PC-3 (cell line): ENCODE measurements at regions not wholly inside any gene's neighbourhood (a gene's known extent, or its start where the extent isn't known, plus 50 kb on each side); places are given as distances from the start of the nearest gene placed in this dataset.

Experiments
- ATAC-seq: fragments of 200-7000 bp; cut with Tn5 transposase; 2 replicates; pipeline ENCODE4 v1.9.1; 2020; ENCODE audit warnings: mild to moderate bottlenecking, moderate library complexity
- BruUV-seq: library from RNA; stranded (reverse); fragments of 400-500 nt; replicated peaks from 2 replicates; lab custom pipeline; 2021; lab: Mats Ljungman, UMichigan
- CTCF ChIA-PET: fragments of 300-600 bp; sonication (Branson Sonifier 250); formaldehyde crosslinking; loops from one replicate; lab custom pipeline; 2022; ENCODE audit warnings: antibody characterized with exemption; lab: Charles Lee
- POLR2A ChIA-PET: fragments of 300-600 bp; sonication (Branson Sonifier 250); formaldehyde crosslinking; loops from one replicate; lab custom pipeline; 2022; ENCODE audit warnings: antibody characterized with exemption; ENCODE audit not compliant: unreplicated experiment; lab: Charles Lee
- DNase-seq: peaks from one replicate; pipeline ENCODE4 v3.0.0-alpha.2; 2015
- H2AFZ ChIP-seq: fragments of 300-600 bp; sonication (generic); 2 replicates; pipeline ENCODE4 v1.6.0; 2016; ENCODE audit warnings: antibody characterized with exemption, low read length
- H3F3A ChIP-seq: fragments of 300-600 bp; sonication (generic); one replicate; pipeline ENCODE4 v1.6.0; 2017; ENCODE audit warnings: antibody characterized with exemption, low read length, control low read depth, mild to moderate bottlenecking; ENCODE audit not compliant: unreplicated experiment
- H3K27ac ChIP-seq: fragments of 300-600 bp; sonication (generic); 2 replicates; pipeline ENCODE4 v1.5.1; 2016; ENCODE audit warnings: mild to moderate bottlenecking, low read length
- H3K27me3 ChIP-seq: fragments of 300-600 bp; sonication (generic); 2 replicates; pipeline ENCODE4 v1.6.1; 2016; ENCODE audit warnings: low read length, mixed read lengths
- H3K36me3 ChIP-seq: fragments of 300-600 bp; sonication (generic); 2 replicates; pipeline ENCODE4 v1.6.1; 2016; ENCODE audit warnings: low read depth, mixed run types, low read length, mixed read lengths
- H3K4me1 ChIP-seq: fragments of 300-600 bp; sonication (generic); 2 replicates; pipeline ENCODE4 v1.5.1; 2016; ENCODE audit warnings: low read length; ENCODE audit not compliant: insufficient read depth
- H3K4me2 ChIP-seq: fragments of 300-600 bp; sonication (generic); 2 replicates; pipeline ENCODE4 v1.6.0; 2016; ENCODE audit warnings: low read length
- H3K4me3 ChIP-seq: fragments of 300-600 bp; sonication (generic); 2 replicates; pipeline ENCODE4 v1.5.1; 2016; ENCODE audit warnings: mild to moderate bottlenecking, low read length, mixed read lengths
- H3K79me2 ChIP-seq: fragments of 300-600 bp; sonication (generic); 2 replicates; pipeline ENCODE4 v1.6.1; 2017; ENCODE audit warnings: low read length, mixed read lengths
- H3K9ac ChIP-seq: fragments of 300-600 bp; sonication (generic); 2 replicates; pipeline ENCODE4 v1.6.0; 2016; ENCODE audit warnings: mild to moderate bottlenecking, low read length
- H3K9me2 ChIP-seq: fragments of 300-600 bp; sonication (generic); replicated peaks from 2 replicates; pipeline ENCODE4 v1.6.1; 2016; ENCODE audit warnings: mixed run types, low read length, mixed read lengths
- H3K9me3 ChIP-seq: fragments of 300-600 bp; sonication (generic); 2 replicates; pipeline ENCODE4 v1.6.1; 2016; ENCODE audit warnings: low read length, mixed read lengths
- H4K20me1 ChIP-seq: fragments of 300-600 bp; sonication (generic); 2 replicates; pipeline ENCODE4 v1.6.1; 2016; ENCODE audit warnings: low read length, mixed read lengths
- CTCF ChIP-seq: fragments of 300-600 bp; sonication (generic); conservative IDR thresholded peaks from 2 replicates; pipeline ENCODE4 v1.5.1; 2017; ENCODE audit warnings: antibody characterized with exemption, low read depth, mild to moderate bottlenecking, low read length
- EZH2 ChIP-seq: fragments of 300-600 bp; sonication (generic); IDR thresholded peaks from one replicate; pipeline ENCODE4 v1.6.1; 2017; ENCODE audit warnings: antibody characterized with exemption, mild to moderate bottlenecking, low read length; ENCODE audit not compliant: unreplicated experiment
- EZH2phosphoT487 ChIP-seq: fragments of 300-600 bp; sonication (generic); IDR thresholded peaks from 2 replicates; pipeline ENCODE4 v1.6.1; 2018; ENCODE audit warnings: mild to moderate bottlenecking, antibody characterized with exemption, low read length, borderline replicate concordance
- intact Hi-C: fragments of 100-400 bp; cut with micrococcal nuclease; formaldehyde crosslinking; loops from 2 replicates; pipeline ENCODE4 v1.9.0; 2023

- Histone ChIP-seq H3K27me3 (no peaks in the 10 kb centered on the region), H3K79me2 (no peaks in the 10 kb centered on the region), H3K36me3 (no peaks in the 10 kb centered on the region), H3F3A (no peaks in the 10 kb centered on the region), H3K27ac (no peak overlapping the region), H3K9ac (no peak overlapping the region), H3K4me3 (no peak overlapping the region), H3K9me2 (no peaks in the 10 kb centered on the region), H3K4me1 (peaks cover 4% of the 10 kb centered on the region; the same call in 1 of the 2 replicates), H3K9me3 (no peaks in the 10 kb centered on the region), H2AFZ (no peak overlapping the region), H4K20me1 (no peaks in the 10 kb centered on the region), H3K4me2 (no peak overlapping the region)
- CTCF ChIA-PET, result interaction anchor here (0.7 to 4.6 kb wide), 6 partner anchors 16 to 382 kb away, joined by 3 to 67 read pairs (median 3); partner anchors contain the start of genes C9orf43, CDC26, POLE3 and PRPF4
- ATAC-seq (no peak), DNase-seq (no peak)
- intact Hi-C loops, result loop anchor here (10.0 kb wide), 2 partner anchors 352 to 732 kb away; partner anchors contain the start of gene RNF183
- POLR2A ChIA-PET, result no interaction called here
- TF ChIP-seq CTCF (no peak), EZH2phosphoT487 (no peak), EZH2 (no peak)
- BruUV-seq, result no TSS peak
Measured at GRCh38 chr9:113656771-113657670, 193.5 kb downstream of the RGS3 start.

DNA sequence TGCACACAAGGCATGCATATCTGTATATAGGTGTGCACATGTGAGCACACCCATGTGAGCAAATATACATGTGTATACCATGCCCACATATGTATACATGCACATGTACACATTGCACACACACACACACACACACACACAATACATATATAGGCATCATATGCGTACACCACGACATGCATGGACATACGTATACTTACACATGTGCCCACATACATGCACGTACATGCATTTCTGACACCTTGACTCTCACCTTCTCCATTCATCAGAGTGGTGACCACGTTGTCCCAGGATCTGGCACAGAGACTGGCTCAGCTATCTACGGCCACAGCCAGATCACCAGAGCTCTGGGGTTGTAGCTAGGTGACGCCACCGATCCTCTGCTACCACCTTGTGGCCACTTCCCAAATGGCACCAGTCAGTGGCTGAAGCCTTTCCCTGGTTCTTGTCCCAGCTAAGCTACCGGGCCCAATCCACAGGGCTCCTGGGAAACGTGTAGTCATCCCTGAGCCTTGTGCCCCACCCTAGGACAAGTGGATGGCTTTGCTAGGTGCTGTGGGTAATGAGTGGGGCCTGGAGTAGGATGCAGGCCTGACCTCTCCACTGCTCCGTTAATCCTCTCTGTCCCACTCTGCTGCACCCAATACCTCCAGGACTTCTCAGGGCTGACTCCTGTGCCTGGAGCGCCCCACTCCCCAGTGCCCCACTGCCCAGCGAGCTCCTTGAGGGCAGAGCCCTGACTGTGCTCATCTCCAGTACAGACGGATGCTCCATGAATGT, 194.4 kb downstream of the RGS3 start:
- intact Hi-C loops, result loop anchor here (2.0 to 10.0 kb wide), 3 partner anchors 211 to 733 kb away; partner anchors contain the start of gene RNF183
- Histone ChIP-seq H3K4me3 (no peak overlapping the region), H2AFZ (peak overlapping the region; percentile 59; the same call in 1 of the 2 replicates), H3F3A (no peaks in the 10 kb centered on the region), H3K9ac (no peak overlapping the region), H3K36me3 (no peaks in the 10 kb centered on the region), H3K79me2 (no peaks in the 10 kb centered on the region), H3K27ac (no peak overlapping the region), H4K20me1 (no peaks in the 10 kb centered on the region), H3K4me2 (no peak overlapping the region), H3K9me3 (no peaks in the 10 kb centered on the region), H3K9me2 (no peaks in the 10 kb centered on the region), H3K4me1 (peaks cover 4% of the 10 kb centered on the region; the same call in 1 of the 2 replicates), H3K27me3 (no peaks in the 10 kb centered on the region)
- ATAC-seq (peak; percentile 97), DNase-seq (peak; percentile 88)
- POLR2A ChIA-PET, result interaction anchor here (0.6 kb wide), 1 partner anchor 72 kb away, joined by 3 read pairs; no protein-coding TSS in a partner anchor
- TF ChIP-seq EZH2, result no peak
- no peak for TF ChIP-seq EZH2phosphoT487
- TF ChIP-seq CTCF, result peak; percentile 82
- no TSS peak for BruUV-seq
- CTCF ChIA-PET, result interaction anchor here (0.7 to 4.6 kb wide), 7 partner anchors 17 to 383 kb away, joined by 3 to 67 read pairs (median 3); partner anchors contain the start of genes C9orf43, CDC26, POLE3 and PRPF4
